Esophagus squamous epithelium (tissue), 5 donors: ENCODE measurements at regions not wholly inside any gene's neighbourhood (a gene's known extent, or its start where the extent isn't known, plus 50 kb on each side); places are given as distances from the start of the nearest gene placed in this dataset.

Source experiments
- DNase-seq: peaks from one replicate; lab custom pipeline; 2025; lab: John Stamatoyannopoulos, UW
- H3K27ac ChIP-seq, 4 donors: fragments of 200-600 bp; sonication (generic); one replicate each; pipeline ENCODE4 v1.5.1; 2016 to 2019; ENCODE audit warnings: mild to moderate bottlenecking in 1 of 4
- H3K27me3 ChIP-seq, 4 donors: fragments of 200-600 bp; sonication (generic); 1 replicate in 3 of 4; 2 replicates in 1 of 4; pipeline versions ENCODE4 v1.5.1 to v1.6.0; 2017 to 2021; ENCODE audit warnings: antibody characterized with exemption in 1 of 4
- H3K36me3 ChIP-seq, 3 donors: fragments of 200-600 bp; sonication (generic); one replicate each; pipeline ENCODE4 v1.5.1; 2016 to 2019
- H3K4me1 ChIP-seq, 3 donors: fragments of 200-600 bp; sonication (generic); one replicate each; pipeline ENCODE4 v1.5.1; 2017 to 2019
- H3K4me3 ChIP-seq, 4 donors: fragments of 200-600 bp; sonication (generic); 1 replicate in 3 of 4; 2 replicates in 1 of 4; pipeline ENCODE4 v1.5.1; 2016 to 2019; ENCODE audit warnings: mild to moderate bottlenecking in 2 of 4, moderate library complexity in 1 of 4
- H3K9me3 ChIP-seq, 3 donors: fragments of 200-600 bp; sonication (generic); one replicate each; pipeline ENCODE4 v1.5.1; 2016 to 2019
- POLR2A ChIP-seq, 4 donors: fragments of 450-650 bp; IDR thresholded peaks; one replicate each; pipeline ENCODE4 v1.6.1; 2017; ENCODE audit warnings: antibody characterized with exemption in 4 of 4, mild to moderate bottlenecking in 4 of 4, moderate library complexity in 3 of 4
- WGBS, 2 donors: methylation state at CpG; one replicate each; pipeline ENCODE4 v1.1.5; 2018; 5-methylcytosine and 5-hydroxymethylcytosine counted together
- intact Hi-C: fragments of 100-400 bp; cut with DNase I; formaldehyde crosslinking; loops from one replicate; pipeline ENCODE4 v1.15.0; 2022
- TF ChIP-seq, protein P1 (sequence below), 6 experiments: fragments of 450-650 bp in 4 of 6; fragments of 200-600 bp in 2 of 6; sonication (generic) in 2 of 6; IDR thresholded peaks; one replicate each; pipeline ENCODE4 v1.5.1; 2016 to 2019; ENCODE audit warnings: antibody characterized with exemption in 6 of 6, mild to moderate bottlenecking in 4 of 6, moderate library complexity in 4 of 6
- donor health status: DM: yes; HTN: yes; CAD: no.

DNA sequence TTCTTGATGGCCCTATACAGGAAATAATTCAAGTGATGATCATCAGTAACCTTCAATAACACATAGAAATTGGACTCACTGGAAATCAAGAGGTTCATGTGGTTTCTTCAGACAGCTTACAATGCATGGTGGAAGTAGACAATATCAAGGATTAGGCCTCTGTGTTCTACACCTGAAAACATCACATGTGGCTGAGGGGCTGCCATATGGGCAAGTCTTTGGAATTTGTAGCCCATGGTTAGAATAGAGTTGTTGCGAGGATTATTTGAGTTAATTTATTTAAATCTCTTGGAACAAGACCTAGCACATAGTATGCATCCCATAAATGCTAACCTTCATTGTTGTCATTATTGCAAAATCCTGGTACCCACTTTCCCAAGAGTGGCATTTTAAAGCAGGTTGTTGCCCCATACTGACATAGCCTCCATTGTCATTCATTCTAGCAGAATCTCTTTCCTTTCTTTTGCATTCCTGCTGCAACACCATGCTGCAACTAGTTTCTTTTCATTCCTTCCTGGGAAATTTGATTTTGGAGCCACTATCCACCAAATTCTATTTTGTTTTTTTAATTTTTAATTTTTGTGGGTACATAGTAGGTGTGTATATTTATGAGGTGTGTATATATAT is 352.7 kb upstream of the NAV3 start:
- intact Hi-C loops = no loop called here
- no peaks in the 10 kb centered on the region for H3K36me3 ChIP-seq
- H3K4me1 ChIP-seq = no peaks in the 10 kb centered on the region
- no peaks in the 10 kb centered on the region for H3K9me3 ChIP-seq
- TF ChIP-seq, protein P1, sequence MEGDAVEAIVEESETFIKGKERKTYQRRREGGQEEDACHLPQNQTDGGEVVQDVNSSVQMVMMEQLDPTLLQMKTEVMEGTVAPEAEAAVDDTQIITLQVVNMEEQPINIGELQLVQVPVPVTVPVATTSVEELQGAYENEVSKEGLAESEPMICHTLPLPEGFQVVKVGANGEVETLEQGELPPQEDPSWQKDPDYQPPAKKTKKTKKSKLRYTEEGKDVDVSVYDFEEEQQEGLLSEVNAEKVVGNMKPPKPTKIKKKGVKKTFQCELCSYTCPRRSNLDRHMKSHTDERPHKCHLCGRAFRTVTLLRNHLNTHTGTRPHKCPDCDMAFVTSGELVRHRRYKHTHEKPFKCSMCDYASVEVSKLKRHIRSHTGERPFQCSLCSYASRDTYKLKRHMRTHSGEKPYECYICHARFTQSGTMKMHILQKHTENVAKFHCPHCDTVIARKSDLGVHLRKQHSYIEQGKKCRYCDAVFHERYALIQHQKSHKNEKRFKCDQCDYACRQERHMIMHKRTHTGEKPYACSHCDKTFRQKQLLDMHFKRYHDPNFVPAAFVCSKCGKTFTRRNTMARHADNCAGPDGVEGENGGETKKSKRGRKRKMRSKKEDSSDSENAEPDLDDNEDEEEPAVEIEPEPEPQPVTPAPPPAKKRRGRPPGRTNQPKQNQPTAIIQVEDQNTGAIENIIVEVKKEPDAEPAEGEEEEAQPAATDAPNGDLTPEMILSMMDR (IDR thresholded peaks at IDR 0.05) = no peak
- TF ChIP-seq POLR2A (IDR thresholded peaks at IDR 0.05) = no peak
- DNase-seq = no peak
- 89 to 100% methylated on average over 1 of the region's 1 CpG for WGBS, 2 donors
- H3K4me3 ChIP-seq = no peak overlapping the region
- H3K27ac ChIP-seq = no peak overlapping the region
- H3K27me3 ChIP-seq = no peaks in the 10 kb centered on the region

DNA sequence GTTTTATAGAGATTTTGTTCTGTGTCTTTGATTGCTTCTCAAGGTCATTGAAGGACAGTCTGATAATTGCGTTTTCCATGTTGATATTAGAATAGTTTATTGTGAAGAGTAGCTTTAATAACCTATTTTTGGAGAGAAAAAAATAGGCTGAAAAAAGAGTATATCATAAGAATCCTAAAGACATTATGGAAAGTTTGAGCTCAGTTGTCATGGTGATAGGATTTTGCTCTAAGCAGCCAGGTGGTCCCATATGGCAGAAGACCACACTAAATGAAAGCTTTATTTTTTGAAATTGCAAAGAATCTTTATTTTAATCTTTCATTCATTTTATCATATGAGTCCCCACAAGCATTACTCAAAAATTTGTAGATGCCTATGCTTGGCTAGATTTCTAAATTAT is 358.9 kb upstream of the NAV3 start:
- Histone ChIP-seq H3K4me3 (no peak overlapping the region), H3K27ac (no peak overlapping the region), H3K4me1 (no peaks in the 10 kb centered on the region), H3K9me3 (no peaks in the 10 kb centered on the region), H3K27me3 (no peaks in the 10 kb centered on the region), H3K36me3 (no peaks in the 10 kb centered on the region)
- WGBS, 2 donors = 54 to 55% methylated on average over 1 of the region's 1 CpG
- intact Hi-C loops = no loop called here
- no peak for DNase-seq
- no peak for TF ChIP-seq POLR2A (IDR thresholded peaks at IDR 0.05)
- TF ChIP-seq, protein P1 (IDR thresholded peaks at IDR 0.05) = no peak

DNA sequence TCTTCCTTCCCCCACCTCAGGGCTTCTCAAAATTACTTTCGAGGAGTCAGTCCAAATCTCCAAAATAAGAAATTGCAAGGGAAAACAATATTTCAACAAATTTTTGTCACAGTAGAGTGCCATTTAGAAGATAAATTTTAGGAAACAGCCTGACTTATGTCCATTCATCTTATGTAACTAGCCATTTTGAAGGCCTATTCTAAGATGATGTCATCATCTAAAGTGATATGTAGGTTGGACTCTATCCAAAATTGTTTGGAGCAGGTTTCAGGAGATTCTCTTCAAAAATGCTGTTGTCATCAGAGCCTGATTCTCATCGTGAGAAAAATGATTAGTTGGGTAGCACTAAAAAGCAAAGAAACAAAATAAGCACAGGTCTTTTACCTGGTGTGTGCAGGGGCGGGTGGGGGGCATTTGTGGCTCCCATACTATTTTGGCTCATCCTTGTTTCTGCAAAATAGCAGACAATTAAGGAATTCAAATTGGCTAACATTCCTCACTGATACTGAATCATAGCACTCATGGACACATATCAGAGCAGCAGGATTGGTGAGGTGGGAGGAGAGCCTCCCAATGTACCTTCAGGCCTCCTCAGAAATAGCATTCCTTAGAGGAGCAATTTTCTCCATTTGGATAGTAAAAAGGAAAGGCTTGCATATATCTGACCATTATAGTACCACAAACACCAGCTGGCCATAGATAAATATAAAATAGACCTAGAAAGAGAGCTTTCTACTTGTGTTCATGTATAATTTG is 360.9 kb upstream of the NAV3 start:
- intact Hi-C loops = no loop called here
- no peaks in the 10 kb centered on the region for H3K4me1 ChIP-seq
- WGBS, 2 donors = 76 to 79% methylated on average over 3 of the region's 3 CpGs
- DNase-seq = no peak
- H3K36me3 ChIP-seq = no peaks in the 10 kb centered on the region
- TF ChIP-seq POLR2A (IDR thresholded peaks at IDR 0.05) = no peak
- TF ChIP-seq, protein P1 (IDR thresholded peaks at IDR 0.05) = no peak
- no peak overlapping the region for H3K4me3 ChIP-seq
- H3K27ac ChIP-seq = no peak overlapping the region
- H3K9me3 ChIP-seq = no peaks in the 10 kb centered on the region
- H3K27me3 ChIP-seq = no peaks in the 10 kb centered on the region

DNA sequence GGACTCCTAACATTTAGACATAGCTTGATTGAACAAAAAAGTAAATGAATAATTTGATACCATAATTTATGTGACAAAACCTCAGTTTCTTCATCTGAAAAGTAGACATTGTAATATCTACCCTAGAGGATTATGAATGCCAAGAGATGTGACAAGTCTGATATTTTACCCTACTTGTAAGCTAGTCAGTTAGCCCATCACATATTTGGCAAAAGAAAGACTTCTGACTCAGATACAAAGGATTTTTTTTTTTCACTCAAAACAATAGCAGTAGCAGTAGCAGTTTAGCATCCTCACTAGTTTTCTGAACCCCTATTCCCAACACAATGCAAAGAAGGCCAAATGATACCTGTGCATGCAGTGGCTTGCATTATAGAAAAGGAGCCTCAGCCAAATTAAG is 377.3 kb upstream of the E2F7 start:
- H3K36me3 ChIP-seq = no peaks in the 10 kb centered on the region
- TF ChIP-seq, protein P1 (IDR thresholded peaks at IDR 0.05) = no peak
- no peak for TF ChIP-seq POLR2A (IDR thresholded peaks at IDR 0.05)

DNA sequence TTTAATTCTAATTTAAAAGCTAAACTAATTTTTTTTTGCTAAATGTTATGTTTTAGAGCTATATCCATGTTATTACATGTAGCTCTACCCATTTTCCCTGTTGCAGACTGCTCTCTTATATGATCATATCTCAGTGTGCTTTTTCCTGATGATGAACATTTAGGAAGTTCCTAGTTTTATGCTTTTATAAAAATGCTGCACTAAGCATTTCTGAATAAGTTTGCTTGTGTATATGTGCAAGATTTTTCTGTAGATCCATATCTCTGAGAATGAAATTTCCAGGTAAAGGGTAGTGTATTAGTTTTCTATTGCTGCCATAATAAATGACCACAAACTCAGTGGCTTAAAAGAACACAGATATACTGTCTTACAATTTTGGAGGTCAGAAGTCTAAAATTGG is 374.4 kb upstream of the E2F7 start:
- Histone ChIP-seq H3K27me3 (no peaks in the 10 kb centered on the region), H3K4me1 (no peaks in the 10 kb centered on the region), H3K9me3 (no peaks in the 10 kb centered on the region), H3K27ac (no peak overlapping the region), H3K4me3 (no peak overlapping the region), H3K36me3 (no peaks in the 10 kb centered on the region)
- intact Hi-C loops = no loop called here
- no peak for DNase-seq
- no peak for TF ChIP-seq POLR2A (IDR thresholded peaks at IDR 0.05)
- TF ChIP-seq, protein P1 (IDR thresholded peaks at IDR 0.05) = no peak

More for the DNA sequence above, 377.3 kb upstream of the E2F7 start:
- H3K4me3 ChIP-seq = no peak overlapping the region
- H3K9me3 ChIP-seq = peaks cover 0 to 3% (median 0%) of the 10 kb centered on the region in 3 donors
- no peak overlapping the region for H3K27ac ChIP-seq
- intact Hi-C loops = no loop called here
- no peak for DNase-seq
- H3K4me1 ChIP-seq = no peaks in the 10 kb centered on the region
- no peaks in the 10 kb centered on the region for H3K27me3 ChIP-seq
